Keratinocyte (primary cell): ENCODE measurements at regions not wholly inside any gene's neighbourhood (a gene's known extent, or its start where the extent isn't known, plus 50 kb on each side); places are given as distances from the start of the nearest gene placed in this dataset.

Source experiments
- EZH2 ChIP-seq: IDR thresholded peaks from one replicate; pipeline ENCODE4 v1.6.1; 2012; ENCODE audit warnings: inconsistent platforms, mild to moderate bottlenecking, low read length, moderate library complexity
- TF ChIP-seq, protein P1 (sequence below), 3 experiments: IDR thresholded peaks in 1 of 3; conservative IDR thresholded peaks in 1 of 3; optimal IDR thresholded peaks in 1 of 3; 2 replicates in 2 of 3; 3 replicates in 1 of 3; pipeline versions ENCODE3 to v1.5.1; 2011; ENCODE audit warnings: low read length in 3 of 3, mild to moderate bottlenecking in 3 of 3, moderate library complexity in 2 of 3, control low read depth in 1 of 3, inconsistent platforms in 1 of 3; ENCODE audit not compliant: insufficient read depth in 2 of 3; ENCODE audit errors: extremely low read depth in 1 of 3

DNA sequence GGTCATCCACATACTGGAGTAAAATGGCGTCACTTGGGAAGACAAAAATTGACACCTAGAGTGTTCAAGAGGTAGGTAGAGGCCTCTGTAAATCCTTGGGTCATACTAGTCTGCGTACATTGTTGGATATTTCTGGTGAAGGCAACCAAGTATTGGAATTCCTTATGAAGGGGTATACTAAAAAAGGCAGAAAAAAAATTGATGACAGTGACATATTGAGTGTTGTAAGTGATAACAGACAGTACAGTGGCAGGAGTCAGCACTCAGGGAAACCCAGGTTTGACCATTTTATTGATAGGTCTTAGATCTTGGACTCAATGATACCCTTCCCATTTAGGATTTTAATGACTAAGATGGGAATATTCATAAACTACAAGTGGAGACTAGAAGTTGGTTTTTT, 359.1 kb upstream of the VSTM2A start:
- TF ChIP-seq, protein P1, sequence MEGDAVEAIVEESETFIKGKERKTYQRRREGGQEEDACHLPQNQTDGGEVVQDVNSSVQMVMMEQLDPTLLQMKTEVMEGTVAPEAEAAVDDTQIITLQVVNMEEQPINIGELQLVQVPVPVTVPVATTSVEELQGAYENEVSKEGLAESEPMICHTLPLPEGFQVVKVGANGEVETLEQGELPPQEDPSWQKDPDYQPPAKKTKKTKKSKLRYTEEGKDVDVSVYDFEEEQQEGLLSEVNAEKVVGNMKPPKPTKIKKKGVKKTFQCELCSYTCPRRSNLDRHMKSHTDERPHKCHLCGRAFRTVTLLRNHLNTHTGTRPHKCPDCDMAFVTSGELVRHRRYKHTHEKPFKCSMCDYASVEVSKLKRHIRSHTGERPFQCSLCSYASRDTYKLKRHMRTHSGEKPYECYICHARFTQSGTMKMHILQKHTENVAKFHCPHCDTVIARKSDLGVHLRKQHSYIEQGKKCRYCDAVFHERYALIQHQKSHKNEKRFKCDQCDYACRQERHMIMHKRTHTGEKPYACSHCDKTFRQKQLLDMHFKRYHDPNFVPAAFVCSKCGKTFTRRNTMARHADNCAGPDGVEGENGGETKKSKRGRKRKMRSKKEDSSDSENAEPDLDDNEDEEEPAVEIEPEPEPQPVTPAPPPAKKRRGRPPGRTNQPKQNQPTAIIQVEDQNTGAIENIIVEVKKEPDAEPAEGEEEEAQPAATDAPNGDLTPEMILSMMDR (optimal IDR thresholded peaks at IDR 0.05 in 1 of 3, IDR thresholded peaks at IDR 0.05 in 1 of 3, conservative IDR thresholded peaks at IDR 0.05 in 1 of 3; ENCODE audit: extremely low read depth in 1 of 3, insufficient read depth in 2 of 3, low read length in 3 of 3) = no peak
- TF ChIP-seq EZH2 = no peak
